ENCODE measurements at regions not wholly inside any gene's neighbourhood (a gene's known extent, or its start where the extent isn't known, plus 50 kb on each side); places are given as distances from the start of the nearest gene placed in this dataset.

DNA sequence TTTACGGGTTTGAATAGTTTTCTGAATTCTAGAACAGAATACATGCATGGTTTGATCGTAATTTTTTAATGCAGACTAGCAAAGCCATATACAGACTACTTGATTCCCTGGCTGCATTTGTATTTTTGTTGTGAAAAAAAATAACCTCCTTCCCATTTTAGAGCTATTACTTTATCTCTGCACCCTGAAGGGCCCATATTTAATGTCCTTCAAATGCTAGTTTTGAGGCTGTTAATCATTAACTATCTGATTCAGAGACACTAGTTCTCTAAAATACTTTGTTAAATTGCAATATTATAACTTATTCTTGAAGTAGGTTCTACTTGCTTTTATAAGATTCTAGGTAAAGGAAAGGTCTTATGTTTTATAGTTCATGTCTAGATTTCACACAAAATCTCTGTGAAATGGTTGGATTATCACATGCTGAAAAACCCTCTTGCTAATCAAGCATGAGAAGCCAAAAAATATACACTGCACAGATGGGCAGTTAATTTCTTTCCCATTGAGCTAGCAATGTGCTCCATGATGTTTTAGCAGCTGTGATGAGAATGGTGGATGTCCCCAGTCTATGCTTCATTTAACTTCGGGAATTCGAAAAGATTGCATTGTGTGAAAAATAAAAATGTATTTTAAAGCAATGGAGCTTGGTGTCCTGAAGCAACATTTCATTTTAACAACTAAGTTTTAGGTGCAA is 634.0 kb upstream of the BCHE start:
- Mint-ChIP-seq H3K4me3 (no peak overlapping the region), H3K27ac (no peak overlapping the region), H3K27me3 (ENCODE audit: low read depth in 3 of 3) (no peaks in the 10 kb centered on the region), H3K4me1 (no peaks in the 10 kb centered on the region), H3K9me3 (peaks cover 3 to 15% (median 12%) of the 10 kb centered on the region in 6 donors), H3K36me3 (no peaks in the 10 kb centered on the region)
- no peak for DNase-seq

- H3K4me3 Mint-ChIP-seq: no peak overlapping the region
- no peaks in the 10 kb centered on the region for H3K36me3 Mint-ChIP-seq
- no peaks in the 10 kb centered on the region for H3K27me3 Mint-ChIP-seq (ENCODE audit: low read depth in 3 of 3)
- DNase-seq: no peak
- H3K27ac Mint-ChIP-seq: no peak overlapping the region
- H3K9me3 Mint-ChIP-seq: peaks cover 5 to 30% (median 24%) of the 10 kb centered on the region in 6 donors
- H3K4me1 Mint-ChIP-seq: no peaks in the 10 kb centered on the region
Observed at GRCh38 chr3:166462891-166463470, 625.8 kb upstream of the BCHE start.

- H3K36me3 Mint-ChIP-seq: no peaks in the 10 kb centered on the region
- H3K4me3 Mint-ChIP-seq: no peak overlapping the region
- H3K27me3 Mint-ChIP-seq (ENCODE audit: low read depth in 3 of 3): no peaks in the 10 kb centered on the region
- no peaks in the 10 kb centered on the region for H3K4me1 Mint-ChIP-seq
- DNase-seq: no peak
- H3K9me3 Mint-ChIP-seq: peaks cover 5 to 34% (median 26%) of the 10 kb centered on the region in 6 donors
- H3K27ac Mint-ChIP-seq: no peak overlapping the region
Observed at GRCh38 chr3:166461626-166462025, 624.4 kb upstream of the BCHE start.

GRCh38 chr3:166457382-166457781 is 620.2 kb upstream of the BCHE start:
- no peak overlapping the region for H3K27ac Mint-ChIP-seq
- no peak overlapping the region for H3K4me3 Mint-ChIP-seq
- peaks cover 8 to 33% (median 27%) of the 10 kb centered on the region in 6 donors for H3K9me3 Mint-ChIP-seq
- no peaks in the 10 kb centered on the region for H3K36me3 Mint-ChIP-seq
- no peak for DNase-seq
- no peaks in the 10 kb centered on the region for H3K4me1 Mint-ChIP-seq
- peaks cover 0 to 2% (median 0%) of the 10 kb centered on the region in 3 donors for H3K27me3 Mint-ChIP-seq (ENCODE audit: low read depth in 3 of 3)

DNA sequence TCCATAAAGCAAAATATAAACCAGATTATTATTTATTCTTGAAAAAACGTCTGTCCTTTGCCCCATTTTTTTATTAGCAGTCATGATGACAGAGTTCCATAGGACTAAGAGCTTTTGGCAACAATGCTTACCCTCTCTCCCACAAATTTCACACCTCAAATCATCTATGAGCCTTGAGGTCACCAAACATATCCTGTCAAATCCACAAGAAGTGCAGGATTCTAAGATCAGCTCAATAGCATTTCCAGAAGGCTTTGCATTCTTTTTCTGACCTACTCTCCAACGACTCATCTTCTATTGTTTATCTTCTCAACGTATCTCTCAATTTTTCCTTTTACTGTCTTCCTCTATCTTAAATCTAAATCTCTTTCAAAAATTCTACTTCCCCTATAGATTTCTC is 619.1 kb upstream of the BCHE start:
- peaks cover 11 to 37% (median 28%) of the 10 kb centered on the region in 6 donors for H3K9me3 Mint-ChIP-seq
- H3K27ac Mint-ChIP-seq: no peak overlapping the region
- no peak for DNase-seq
- H3K27me3 Mint-ChIP-seq (ENCODE audit: low read depth in 3 of 3): peaks cover 0 to 2% (median 0%) of the 10 kb centered on the region in 3 donors
- no peak overlapping the region for H3K4me3 Mint-ChIP-seq
- H3K4me1 Mint-ChIP-seq: no peaks in the 10 kb centered on the region
- H3K36me3 Mint-ChIP-seq: no peaks in the 10 kb centered on the region

DNA sequence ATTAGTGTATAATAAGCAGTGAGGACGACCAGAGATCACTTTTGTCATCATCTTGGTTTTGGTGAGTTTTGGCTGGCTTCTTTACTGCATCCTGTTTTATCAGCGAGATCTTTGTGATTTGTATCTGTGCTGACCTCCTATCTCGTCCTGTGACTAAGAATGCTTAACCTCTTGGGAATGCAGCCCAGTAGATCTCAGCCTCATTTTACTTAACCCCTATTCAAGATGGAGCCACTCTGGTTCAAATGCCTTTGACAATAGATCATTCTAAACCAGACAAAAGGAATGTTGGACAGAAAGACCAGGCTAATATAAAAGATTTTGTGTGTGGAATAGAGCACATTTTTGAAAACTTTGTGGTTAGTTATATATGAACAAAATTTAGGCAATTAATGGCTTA is 618.5 kb upstream of the BCHE start:
- H3K9me3 Mint-ChIP-seq: peaks cover 11 to 37% (median 26%) of the 10 kb centered on the region in 6 donors
- DNase-seq: no peak
- H3K4me3 Mint-ChIP-seq: no peak overlapping the region
- no peak overlapping the region for H3K27ac Mint-ChIP-seq
- H3K27me3 Mint-ChIP-seq (ENCODE audit: low read depth in 3 of 3): peaks cover 0 to 2% (median 0%) of the 10 kb centered on the region in 3 donors
- no peaks in the 10 kb centered on the region for H3K4me1 Mint-ChIP-seq
- no peaks in the 10 kb centered on the region for H3K36me3 Mint-ChIP-seq

DNA sequence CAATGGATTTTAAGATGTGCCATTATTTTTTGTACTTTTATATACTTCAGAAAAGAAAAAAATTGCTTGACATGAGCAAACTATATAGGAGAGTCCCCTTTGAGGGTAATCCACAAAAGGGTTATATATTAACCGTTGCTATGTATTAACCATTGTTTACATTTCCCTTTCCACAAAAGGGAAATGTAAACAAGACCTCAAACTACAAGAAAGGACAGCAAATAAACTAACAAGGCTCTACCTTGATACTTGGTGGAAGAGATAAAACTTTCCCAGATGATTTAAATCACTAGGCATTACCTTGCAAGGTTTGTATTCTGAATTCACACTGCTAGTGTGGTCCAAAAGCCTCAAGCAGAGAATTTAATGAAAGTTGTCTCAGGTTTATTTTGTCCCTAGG is 616.3 kb upstream of the BCHE start:
- no peak for DNase-seq
- H3K27me3 Mint-ChIP-seq (ENCODE audit: low read depth in 3 of 3): peaks cover 0 to 2% (median 0%) of the 10 kb centered on the region in 3 donors
- no peaks in the 10 kb centered on the region for H3K36me3 Mint-ChIP-seq
- H3K27ac Mint-ChIP-seq: no peak overlapping the region
- H3K4me1 Mint-ChIP-seq: no peaks in the 10 kb centered on the region
- peaks cover 9 to 34% (median 16%) of the 10 kb centered on the region in 6 donors for H3K9me3 Mint-ChIP-seq
- no peak overlapping the region for H3K4me3 Mint-ChIP-seq

GRCh38 chr3:166451997-166452396 is 614.8 kb upstream of the BCHE start:
- Mint-ChIP-seq H3K4me3 (no peak overlapping the region), H3K4me1 (no peaks in the 10 kb centered on the region), H3K27me3 (ENCODE audit: low read depth in 3 of 3) (peaks cover 0 to 2% (median 0%) of the 10 kb centered on the region in 3 donors), H3K9me3 (peaks cover 6 to 24% (median 12%) of the 10 kb centered on the region in 6 donors), H3K27ac (no peak overlapping the region), H3K36me3 (no peaks in the 10 kb centered on the region)
- DNase-seq: no peak

GRCh38 chr3:166447513-166447912 is 610.3 kb upstream of the BCHE start:
- Mint-ChIP-seq H3K4me3 (no peak overlapping the region), H3K9me3 (peaks cover 6 to 27% (median 16%) of the 10 kb centered on the region in 6 donors), H3K27ac (no peak overlapping the region), H3K27me3 (ENCODE audit: low read depth in 3 of 3) (no peaks in the 10 kb centered on the region), H3K36me3 (no peaks in the 10 kb centered on the region), H3K4me1 (no peaks in the 10 kb centered on the region)
- DNase-seq: no peak

DNA sequence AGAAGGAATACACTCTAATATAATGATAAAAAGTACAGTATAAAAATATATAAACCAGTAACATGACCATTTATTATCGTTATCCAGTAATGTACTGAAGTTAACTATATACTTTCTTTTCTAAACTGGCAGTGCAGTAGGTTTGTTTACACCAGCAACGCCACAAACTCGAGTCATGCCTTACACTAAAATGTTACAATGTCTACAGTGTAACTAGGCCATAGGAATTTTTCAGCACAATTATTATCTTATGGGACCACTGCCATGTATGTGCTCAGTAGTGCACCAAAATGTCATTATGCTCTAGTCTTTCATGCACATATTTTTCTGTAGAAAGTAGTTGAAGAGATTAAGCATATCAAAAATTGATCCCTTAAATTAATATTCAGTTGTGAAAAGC is 609.8 kb upstream of the BCHE start:
- H3K27me3 Mint-ChIP-seq (ENCODE audit: low read depth in 3 of 3): no peaks in the 10 kb centered on the region

DNA sequence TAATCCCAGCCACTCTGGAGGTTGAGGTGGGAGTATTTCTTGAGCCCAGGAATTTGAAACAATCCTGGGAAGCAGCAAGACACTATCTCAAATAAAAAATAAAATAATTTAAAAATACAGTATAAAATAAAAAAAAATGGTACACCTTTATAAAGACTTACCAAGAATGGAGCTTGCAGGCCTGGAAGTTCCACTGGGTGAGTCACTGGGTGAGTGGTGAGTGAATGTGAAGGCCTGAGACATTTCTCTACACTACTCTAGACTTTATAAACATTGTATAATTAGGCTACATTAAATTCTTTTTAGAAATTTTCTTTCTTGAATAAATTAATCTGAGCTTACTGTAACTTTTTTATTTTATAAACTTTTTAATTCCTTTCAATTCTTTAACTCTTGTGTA is 609.1 kb upstream of the BCHE start:
- H3K27me3 Mint-ChIP-seq (ENCODE audit: low read depth in 3 of 3): no peaks in the 10 kb centered on the region
- DNase-seq: no peak
- H3K4me3 Mint-ChIP-seq: no peak overlapping the region
- no peak overlapping the region for H3K27ac Mint-ChIP-seq
- H3K9me3 Mint-ChIP-seq: peaks cover 3 to 30% (median 14%) of the 10 kb centered on the region in 6 donors
- H3K36me3 Mint-ChIP-seq: no peaks in the 10 kb centered on the region
- H3K4me1 Mint-ChIP-seq: no peaks in the 10 kb centered on the region

More for the DNA sequence above, 609.8 kb upstream of the BCHE start:
- Mint-ChIP-seq H3K27ac (no peak overlapping the region), H3K36me3 (no peaks in the 10 kb centered on the region), H3K4me1 (no peaks in the 10 kb centered on the region), H3K9me3 (peaks cover 6 to 30% (median 16%) of the 10 kb centered on the region in 6 donors), H3K4me3 (no peak overlapping the region)
- DNase-seq: no peak

DNA sequence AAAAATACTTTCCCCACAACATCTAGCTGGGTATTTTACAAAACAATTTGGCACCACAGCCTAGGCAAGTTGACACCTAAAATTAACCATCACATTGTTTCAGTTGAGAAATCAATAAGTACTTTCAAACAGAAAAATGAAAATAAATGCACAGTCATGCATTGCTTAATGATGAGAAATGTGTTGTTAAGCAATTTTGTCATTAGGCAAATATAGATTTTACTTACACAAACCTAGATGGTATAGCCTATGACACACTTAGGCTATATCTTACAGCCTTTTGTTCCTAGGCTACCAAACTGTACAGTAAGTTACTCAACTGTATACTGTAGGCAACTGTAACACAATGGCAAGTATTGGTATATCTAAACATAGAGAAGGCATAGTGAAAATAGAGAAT is 608.6 kb upstream of the BCHE start:
- no peak overlapping the region for H3K27ac Mint-ChIP-seq
- no peak for DNase-seq
- no peaks in the 10 kb centered on the region for H3K36me3 Mint-ChIP-seq
- no peaks in the 10 kb centered on the region for H3K27me3 Mint-ChIP-seq (ENCODE audit: low read depth in 3 of 3)
- no peaks in the 10 kb centered on the region for H3K4me1 Mint-ChIP-seq
- no peak overlapping the region for H3K4me3 Mint-ChIP-seq
- H3K9me3 Mint-ChIP-seq: peaks cover 3 to 35% (median 14%) of the 10 kb centered on the region in 6 donors

- Mint-ChIP-seq H3K36me3 (no peaks in the 10 kb centered on the region), H3K9me3 (peaks cover 4 to 35% (median 14%) of the 10 kb centered on the region in 6 donors), H3K27ac (no peak overlapping the region), H3K4me3 (no peak overlapping the region), H3K4me1 (no peaks in the 10 kb centered on the region), H3K27me3 (ENCODE audit: low read depth in 3 of 3) (no peaks in the 10 kb centered on the region)
- DNase-seq: no peak
Observed at GRCh38 chr3:166444756-166445155, 607.5 kb upstream of the BCHE start.

GRCh38 chr3:166444336-166444735 is 607.1 kb upstream of the BCHE start:
- DNase-seq: no peak
- Mint-ChIP-seq H3K4me3 (no peak overlapping the region), H3K27me3 (ENCODE audit: low read depth in 3 of 3) (no peaks in the 10 kb centered on the region), H3K27ac (no peak overlapping the region), H3K4me1 (no peaks in the 10 kb centered on the region), H3K9me3 (peaks cover 5 to 35% (median 15%) of the 10 kb centered on the region in 6 donors), H3K36me3 (no peaks in the 10 kb centered on the region)
